Liver (tissue), 8 donors: ENCODE measurements at regions not wholly inside any gene's neighbourhood (a gene's known extent, or its start where the extent isn't known, plus 50 kb on each side); places are given as distances from the start of the nearest gene placed in this dataset.

Experiments
- DNase-seq: peaks from one replicate; pipeline ENCODE4 v3.0.0-alpha.2; 2017; ENCODE audit warnings: low spot score
- H3K27ac ChIP-seq, 2 donors: one replicate each; pipeline ENCODE4 v1.7.0; 2013; ENCODE audit warnings: inconsistent platforms in 2 of 2, low read length in 2 of 2, control low read depth in 1 of 2, low read depth in 1 of 2, mild to moderate bottlenecking in 1 of 2
- H3K27me3 ChIP-seq, 4 donors: one replicate each; pipeline versions ENCODE4 v1.6.1 to v1.7.0; 2013; ENCODE audit warnings: low read length in 3 of 4, inconsistent platforms in 1 of 4, mild to moderate bottlenecking in 1 of 4, moderate library complexity in 1 of 4; ENCODE audit not compliant: control insufficient read depth in 4 of 4, insufficient read depth in 4 of 4
- H3K36me3 ChIP-seq, 4 donors: one replicate each; pipeline versions ENCODE4 v1.6.1 to v1.7.0; 2013; ENCODE audit warnings: low read length in 3 of 4, mild to moderate bottlenecking in 3 of 4, low read depth in 1 of 4, moderate library complexity in 1 of 4; ENCODE audit not compliant: control insufficient read depth in 4 of 4, insufficient read depth in 3 of 4
- H3K4me1 ChIP-seq, 4 donors: one replicate each; pipeline versions ENCODE4 v1.6.1 to v1.7.0; 2013; ENCODE audit warnings: low read length in 3 of 4, mild to moderate bottlenecking in 3 of 4, moderate library complexity in 1 of 4; ENCODE audit not compliant: control insufficient read depth in 4 of 4, insufficient read depth in 4 of 4
- H3K4me3 ChIP-seq, 3 donors: one replicate each; pipeline versions ENCODE4 v1.6.1 to v1.7.0; 2013; ENCODE audit warnings: low read length in 3 of 3, control low read depth in 1 of 3, low read depth in 1 of 3, mild to moderate bottlenecking in 1 of 3
- H3K9ac ChIP-seq, 2 donors: one replicate each; pipeline ENCODE4 v1.7.0; 2013; ENCODE audit warnings: low read length in 2 of 2, mild to moderate bottlenecking in 2 of 2, moderate library complexity in 2 of 2, control low read depth in 1 of 2, low read depth in 1 of 2
- H3K9me3 ChIP-seq, 4 donors: one replicate each; pipeline versions ENCODE4 v1.6.1 to v1.7.0; 2013; ENCODE audit warnings: low read length in 3 of 4; ENCODE audit not compliant: control insufficient read depth in 4 of 4
- EGR1 ChIP-seq, 2 donors: IDR thresholded peaks; 2 replicates each; pipeline ENCODE4 v1.6.1; 2016 to 2018; ENCODE audit warnings: antibody characterized with exemption in 2 of 2, low read depth in 2 of 2
- FOXA1 ChIP-seq: IDR thresholded peaks from 2 replicates; pipeline ENCODE4 v1.6.1; 2016; ENCODE audit warnings: antibody characterized with exemption
- FOXA2 ChIP-seq: IDR thresholded peaks from 2 replicates; pipeline ENCODE4 v1.6.1; 2016; ENCODE audit warnings: antibody characterized with exemption
- GABPA ChIP-seq, 2 donors: IDR thresholded peaks in 1 of 2; conservative IDR thresholded peaks in 1 of 2; 2 replicates each; pipeline ENCODE4 v1.6.1; 2016; ENCODE audit warnings: antibody characterized with exemption in 2 of 2, mild to moderate bottlenecking in 1 of 2, moderate library complexity in 1 of 2
- HNF4A ChIP-seq, 2 donors: conservative IDR thresholded peaks; 2 replicates each; pipeline ENCODE4 v1.6.1; 2016; ENCODE audit warnings: antibody characterized with exemption in 2 of 2, mild to moderate bottlenecking in 2 of 2
- HNF4G ChIP-seq: IDR thresholded peaks from 2 replicates; pipeline ENCODE4 v1.6.1; 2016; ENCODE audit warnings: antibody characterized with exemption
- JUND ChIP-seq, 2 donors: IDR thresholded peaks; 2 replicates each; pipeline ENCODE4 v1.6.1; 2016; ENCODE audit warnings: antibody characterized with exemption in 2 of 2
- NR2F2 ChIP-seq: IDR thresholded peaks from 2 replicates; pipeline ENCODE4 v1.6.1; 2016; ENCODE audit warnings: antibody characterized with exemption
- RAD21 ChIP-seq, 2 donors: IDR thresholded peaks; 2 replicates each; pipeline ENCODE4 v1.6.1; 2016; ENCODE audit warnings: antibody characterized with exemption in 2 of 2, mild to moderate bottlenecking in 2 of 2
- RXRA ChIP-seq, 2 donors: IDR thresholded peaks; 2 replicates each; pipeline ENCODE4 v1.6.1; 2017 to 2018; ENCODE audit warnings: antibody characterized with exemption in 2 of 2, mild to moderate bottlenecking in 1 of 2
- SP1 ChIP-seq: IDR thresholded peaks from 2 replicates; pipeline ENCODE4 v1.6.1; 2018; ENCODE audit warnings: antibody characterized with exemption, mild to moderate bottlenecking
- TAF1 ChIP-seq: conservative IDR thresholded peaks from 2 replicates; pipeline ENCODE4 v1.6.1; 2016; ENCODE audit warnings: antibody characterized with exemption, mild to moderate bottlenecking
- YY1 ChIP-seq: IDR thresholded peaks from 2 replicates; pipeline ENCODE4 v1.6.1; 2016; ENCODE audit warnings: antibody characterized with exemption, mild to moderate bottlenecking
- WGBS: extraction: QIAGEN DNeasy Blood & Tissue Kit; methylation state at CpG from one replicate; pipeline ENCODE4 v1.1.7; 2013; 5-methylcytosine and 5-hydroxymethylcytosine counted together
- TF ChIP-seq, protein P1 (sequence below): IDR thresholded peaks from 2 replicates; pipeline ENCODE4 v1.6.1; 2016; ENCODE audit warnings: antibody characterized with exemption, mild to moderate bottlenecking
- TF ChIP-seq, protein P2 (sequence below): IDR thresholded peaks from 2 replicates; pipeline ENCODE4 v1.6.1; 2016; ENCODE audit warnings: antibody characterized with exemption
- TF ChIP-seq, protein P3 (sequence below): IDR thresholded peaks from 2 replicates; pipeline ENCODE4 v1.6.1; 2016; ENCODE audit warnings: antibody characterized with exemption
- TF ChIP-seq, protein P4 (sequence below): IDR thresholded peaks from 2 replicates; pipeline ENCODE4 v1.6.1; 2016; ENCODE audit warnings: antibody characterized with exemption
- TF ChIP-seq, protein P5 (sequence below): fragments of 150-350 bp; IDR thresholded peaks from 2 replicates; pipeline ENCODE4 v1.5.1; 2017; ENCODE audit warnings: improper control_type of control experiment, low read depth, low read length; ENCODE audit not compliant: missing input control
- donor health status: healthy.
- donor health status: healthy.
- donor health status: healthy.
- donor health status: healthy.
- donor health status: healthy.

DNA sequence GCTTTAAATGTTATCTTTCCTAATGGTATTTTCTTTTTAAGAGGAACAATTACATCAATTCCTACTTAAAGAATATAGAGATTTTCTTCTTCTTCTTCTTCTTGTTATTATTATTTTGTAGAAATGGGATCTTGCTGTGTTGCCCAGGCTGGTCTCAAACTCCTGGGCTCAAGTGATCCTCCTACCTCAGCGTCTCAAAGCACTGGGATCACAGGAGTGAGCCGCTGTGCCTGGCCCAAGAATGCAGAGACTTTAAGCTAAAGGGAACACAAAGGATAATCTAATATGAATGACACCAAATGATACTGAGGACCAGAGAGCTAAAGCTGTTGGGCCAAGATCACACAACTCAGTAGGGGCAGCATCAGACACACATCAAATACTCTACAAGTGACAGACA, 87.4 kb upstream of the FOXQ1 start:
- Histone ChIP-seq H3K27ac (no peak overlapping the region), H3K9me3 (no peaks in the 10 kb centered on the region), H3K36me3 (no peaks in the 10 kb centered on the region), H3K9ac (no peak overlapping the region), H3K4me3 (no peak overlapping the region), H3K4me1 (peaks cover 0 to 13% (median 5%) of the 10 kb centered on the region in 4 donors), H3K27me3 (no peaks in the 10 kb centered on the region)
- DNase-seq = no peak
- WGBS = 88% methylated on average over 2 of the region's 2 CpGs
- TF ChIP-seq, protein P1, sequence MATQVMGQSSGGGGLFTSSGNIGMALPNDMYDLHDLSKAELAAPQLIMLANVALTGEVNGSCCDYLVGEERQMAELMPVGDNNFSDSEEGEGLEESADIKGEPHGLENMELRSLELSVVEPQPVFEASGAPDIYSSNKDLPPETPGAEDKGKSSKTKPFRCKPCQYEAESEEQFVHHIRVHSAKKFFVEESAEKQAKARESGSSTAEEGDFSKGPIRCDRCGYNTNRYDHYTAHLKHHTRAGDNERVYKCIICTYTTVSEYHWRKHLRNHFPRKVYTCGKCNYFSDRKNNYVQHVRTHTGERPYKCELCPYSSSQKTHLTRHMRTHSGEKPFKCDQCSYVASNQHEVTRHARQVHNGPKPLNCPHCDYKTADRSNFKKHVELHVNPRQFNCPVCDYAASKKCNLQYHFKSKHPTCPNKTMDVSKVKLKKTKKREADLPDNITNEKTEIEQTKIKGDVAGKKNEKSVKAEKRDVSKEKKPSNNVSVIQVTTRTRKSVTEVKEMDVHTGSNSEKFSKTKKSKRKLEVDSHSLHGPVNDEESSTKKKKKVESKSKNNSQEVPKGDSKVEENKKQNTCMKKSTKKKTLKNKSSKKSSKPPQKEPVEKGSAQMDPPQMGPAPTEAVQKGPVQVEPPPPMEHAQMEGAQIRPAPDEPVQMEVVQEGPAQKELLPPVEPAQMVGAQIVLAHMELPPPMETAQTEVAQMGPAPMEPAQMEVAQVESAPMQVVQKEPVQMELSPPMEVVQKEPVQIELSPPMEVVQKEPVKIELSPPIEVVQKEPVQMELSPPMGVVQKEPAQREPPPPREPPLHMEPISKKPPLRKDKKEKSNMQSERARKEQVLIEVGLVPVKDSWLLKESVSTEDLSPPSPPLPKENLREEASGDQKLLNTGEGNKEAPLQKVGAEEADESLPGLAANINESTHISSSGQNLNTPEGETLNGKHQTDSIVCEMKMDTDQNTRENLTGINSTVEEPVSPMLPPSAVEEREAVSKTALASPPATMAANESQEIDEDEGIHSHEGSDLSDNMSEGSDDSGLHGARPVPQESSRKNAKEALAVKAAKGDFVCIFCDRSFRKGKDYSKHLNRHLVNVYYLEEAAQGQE = no peak
- TF ChIP-seq FOXA1 (no peak), FOXA2 (no peak), HNF4G (no peak), SP1 (no peak)
- TF ChIP-seq, protein P2, sequence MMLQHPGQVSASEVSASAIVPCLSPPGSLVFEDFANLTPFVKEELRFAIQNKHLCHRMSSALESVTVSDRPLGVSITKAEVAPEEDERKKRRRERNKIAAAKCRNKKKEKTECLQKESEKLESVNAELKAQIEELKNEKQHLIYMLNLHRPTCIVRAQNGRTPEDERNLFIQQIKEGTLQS = no peak

DNA sequence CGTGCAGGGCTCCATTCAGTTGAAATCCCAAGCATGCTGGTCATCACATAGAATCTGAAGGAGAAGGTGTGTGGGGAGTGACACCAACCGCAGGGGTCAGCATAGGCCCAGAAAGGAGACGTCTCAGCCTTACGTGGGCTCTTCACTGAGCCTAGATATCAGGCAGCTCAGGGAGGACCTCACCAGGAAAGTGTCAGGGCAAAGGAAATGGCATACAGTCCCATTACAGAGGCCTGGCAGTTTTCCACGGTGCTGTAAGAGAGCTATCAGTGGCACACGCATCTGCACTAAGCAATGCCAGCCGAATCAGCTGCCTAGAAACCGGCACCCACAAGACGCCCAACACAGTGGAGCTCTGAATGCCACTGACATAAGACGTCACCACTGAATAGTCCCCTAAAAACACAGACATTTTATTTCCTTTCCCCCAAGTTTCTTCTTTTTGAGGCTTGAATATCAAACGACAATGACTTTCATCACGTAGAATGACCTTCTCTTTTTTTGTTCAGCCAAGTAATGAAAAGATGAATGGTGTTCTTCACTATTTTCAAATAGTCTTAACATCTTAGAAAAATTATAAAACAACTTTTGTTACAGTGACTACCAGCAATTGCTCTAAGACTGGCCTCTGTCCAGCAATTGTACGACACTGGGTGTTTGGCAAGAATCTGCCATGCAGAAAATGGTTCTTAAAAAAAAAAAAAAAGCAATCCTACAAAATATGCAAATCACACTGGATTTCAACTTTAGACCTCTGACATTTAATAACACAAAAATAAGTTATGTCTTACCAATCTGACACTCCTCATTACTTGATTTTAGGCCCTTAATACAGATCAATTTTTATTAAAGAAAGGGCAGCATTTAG, 88.9 kb upstream of the FOXQ1 start:
- Histone ChIP-seq H3K27ac (no peak overlapping the region), H3K9ac (no peak overlapping the region), H3K36me3 (no peaks in the 10 kb centered on the region), H3K4me3 (no peak overlapping the region), H3K27me3 (no peaks in the 10 kb centered on the region), H3K4me1 (peaks cover 0 to 7% (median under 1%) of the 10 kb centered on the region in 4 donors), H3K9me3 (no peaks in the 10 kb centered on the region)
- 87% methylated on average over 13 of the region's 13 CpGs for WGBS
- no peak for DNase-seq
- TF ChIP-seq FOXA1 = no peak
- TF ChIP-seq, protein P3, sequence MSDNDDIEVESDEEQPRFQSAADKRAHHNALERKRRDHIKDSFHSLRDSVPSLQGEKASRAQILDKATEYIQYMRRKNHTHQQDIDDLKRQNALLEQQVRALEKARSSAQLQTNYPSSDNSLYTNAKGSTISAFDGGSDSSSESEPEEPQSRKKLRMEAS = no peak
- no peak for TF ChIP-seq HNF4G
- no peak for TF ChIP-seq FOXA2
- no peak for TF ChIP-seq NR2F2
- TF ChIP-seq YY1 = no peak
- TF ChIP-seq TAF1 = no peak
- TF ChIP-seq SP1 = no peak
- TF ChIP-seq GABPA (IDR thresholded peaks at IDR 0.05 in 1 of 2, conservative IDR thresholded peaks at IDR 0.05 in 1 of 2) = no peak
- no peak for TF ChIP-seq RXRA (IDR thresholded peaks at IDR 0.05)
- TF ChIP-seq, protein P4, sequence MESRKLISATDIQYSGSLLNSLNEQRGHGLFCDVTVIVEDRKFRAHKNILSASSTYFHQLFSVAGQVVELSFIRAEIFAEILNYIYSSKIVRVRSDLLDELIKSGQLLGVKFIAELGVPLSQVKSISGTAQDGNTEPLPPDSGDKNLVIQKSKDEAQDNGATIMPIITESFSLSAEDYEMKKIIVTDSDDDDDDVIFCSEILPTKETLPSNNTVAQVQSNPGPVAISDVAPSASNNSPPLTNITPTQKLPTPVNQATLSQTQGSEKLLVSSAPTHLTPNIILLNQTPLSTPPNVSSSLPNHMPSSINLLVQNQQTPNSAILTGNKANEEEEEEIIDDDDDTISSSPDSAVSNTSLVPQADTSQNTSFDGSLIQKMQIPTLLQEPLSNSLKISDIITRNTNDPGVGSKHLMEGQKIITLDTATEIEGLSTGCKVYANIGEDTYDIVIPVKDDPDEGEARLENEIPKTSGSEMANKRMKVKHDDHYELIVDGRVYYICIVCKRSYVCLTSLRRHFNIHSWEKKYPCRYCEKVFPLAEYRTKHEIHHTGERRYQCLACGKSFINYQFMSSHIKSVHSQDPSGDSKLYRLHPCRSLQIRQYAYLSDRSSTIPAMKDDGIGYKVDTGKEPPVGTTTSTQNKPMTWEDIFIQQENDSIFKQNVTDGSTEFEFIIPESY = no peak
- no peak for TF ChIP-seq RAD21 (IDR thresholded peaks at IDR 0.05)
- TF ChIP-seq EGR1 (IDR thresholded peaks at IDR 0.05; ENCODE audit: low read depth in 2 of 2) = no peak
- TF ChIP-seq, protein P2 = no peak
- TF ChIP-seq, protein P5, sequence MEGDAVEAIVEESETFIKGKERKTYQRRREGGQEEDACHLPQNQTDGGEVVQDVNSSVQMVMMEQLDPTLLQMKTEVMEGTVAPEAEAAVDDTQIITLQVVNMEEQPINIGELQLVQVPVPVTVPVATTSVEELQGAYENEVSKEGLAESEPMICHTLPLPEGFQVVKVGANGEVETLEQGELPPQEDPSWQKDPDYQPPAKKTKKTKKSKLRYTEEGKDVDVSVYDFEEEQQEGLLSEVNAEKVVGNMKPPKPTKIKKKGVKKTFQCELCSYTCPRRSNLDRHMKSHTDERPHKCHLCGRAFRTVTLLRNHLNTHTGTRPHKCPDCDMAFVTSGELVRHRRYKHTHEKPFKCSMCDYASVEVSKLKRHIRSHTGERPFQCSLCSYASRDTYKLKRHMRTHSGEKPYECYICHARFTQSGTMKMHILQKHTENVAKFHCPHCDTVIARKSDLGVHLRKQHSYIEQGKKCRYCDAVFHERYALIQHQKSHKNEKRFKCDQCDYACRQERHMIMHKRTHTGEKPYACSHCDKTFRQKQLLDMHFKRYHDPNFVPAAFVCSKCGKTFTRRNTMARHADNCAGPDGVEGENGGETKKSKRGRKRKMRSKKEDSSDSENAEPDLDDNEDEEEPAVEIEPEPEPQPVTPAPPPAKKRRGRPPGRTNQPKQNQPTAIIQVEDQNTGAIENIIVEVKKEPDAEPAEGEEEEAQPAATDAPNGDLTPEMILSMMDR = no peak
- no peak for TF ChIP-seq JUND (IDR thresholded peaks at IDR 0.05)
- TF ChIP-seq, protein P1 = no peak
- TF ChIP-seq HNF4A (conservative IDR thresholded peaks at IDR 0.05) = no peak
